ENCODE measurements at regions not wholly inside any gene's neighbourhood (a gene's known extent, or its start where the extent isn't known, plus 50 kb on each side); places are given as distances from the start of the nearest gene placed in this dataset.

- no peak for TF ChIP-seq RAD21 (IDR thresholded peaks at IDR 0.05 in 1 of 2, conservative IDR thresholded peaks at IDR 0.05 in 1 of 2; ENCODE audit: low read depth in 2 of 2, low read length in 2 of 2)
- no peak for TF ChIP-seq BCL11A (IDR thresholded peaks at IDR 0.05; ENCODE audit: low read depth in 2 of 2, low read length in 2 of 2)
- TF ChIP-seq HDAC2 (IDR thresholded peaks at IDR 0.05; ENCODE audit: borderline replicate concordance in 1 of 2, low read depth in 2 of 2, low read length in 2 of 2) = no peak
- TF ChIP-seq PHF8 (conservative IDR thresholded peaks at IDR 0.05; ENCODE audit: low read depth, low read length) = no peak
- TF ChIP-seq CHD1 (IDR thresholded peaks at IDR 0.05; ENCODE audit: low read depth, low read length) = no peak
- no peak for TF ChIP-seq CHD2 (IDR thresholded peaks at IDR 0.05; ENCODE audit: low read length)
- TF ChIP-seq CEBPB (IDR thresholded peaks at IDR 0.05; ENCODE audit: low read depth, low read length) = no peak
- POLR2A ChIA-PET (ENCODE audit: partially characterized antibody) = no interaction called here
- Histone ChIP-seq H4K91ac (replicated peaks; ENCODE audit: insufficient read length, low read length) (no peak overlapping the region), H2BK15ac (ENCODE audit: low read length) (no peak overlapping the region), H4K8ac (ENCODE audit: extremely low read depth, insufficient read depth, low read length) (no peak overlapping the region), H3K79me1 (ENCODE audit: low read depth, low read length) (no peaks in the 10 kb centered on the region), H3K56ac (replicated peaks; ENCODE audit: insufficient read length, low read depth, low read length) (no peak overlapping the region), H3K23ac (ENCODE audit: insufficient read length) (no peak overlapping the region), H2BK5ac (ENCODE audit: low read depth, low read length) (no peak overlapping the region), H4K5ac (ENCODE audit: insufficient read length, low read depth, low read length) (no peak overlapping the region), H3K27me3 (replicated peaks in 1 of 4; ENCODE audit: control insufficient read depth in 3 of 4, extremely low read depth in 1 of 4, insufficient read depth in 3 of 4, low read length in 3 of 4) (peaks cover 0 to 1% (median 0%) of the 10 kb centered on the region in 4 experiments; a peak in 1 of 7 replicates), H4K20me1 (replicated peaks in 1 of 2; ENCODE audit: control insufficient read depth in 1 of 2, insufficient read depth in 2 of 2, low read length in 2 of 2) (no peaks in the 10 kb centered on the region), H2AFZ (ENCODE audit: low read length) (no peak overlapping the region), H3K4ac (replicated peaks; ENCODE audit: insufficient read length, low read depth, low read length) (no peak overlapping the region), H2BK12ac (ENCODE audit: low read depth, low read length) (no peak overlapping the region), H3K9me3 (ENCODE audit: insufficient read depth in 2 of 2, low read depth in 1 of 2, low read length in 1 of 2) (no peaks in the 10 kb centered on the region), H3K18ac (ENCODE audit: extremely low read depth, low read length) (no peak overlapping the region), H3K36me3 (ENCODE audit: control insufficient read depth in 2 of 4, insufficient read depth in 4 of 4, low read length in 3 of 4) (no peaks in the 10 kb centered on the region), H3K14ac (ENCODE audit: insufficient read length) (no peak overlapping the region), H3K4me1 (replicated peaks in 1 of 4; ENCODE audit: control insufficient read depth in 3 of 4, insufficient read depth in 4 of 4, low read length in 3 of 4) (no peaks in the 10 kb centered on the region), H3K27ac (ENCODE audit: low read depth, low read length) (no peak overlapping the region), H3K23me2 (ENCODE audit: low read depth, low read length) (no peaks in the 10 kb centered on the region), H2AK5ac (ENCODE audit: low read depth, low read length) (no peak overlapping the region), H3K79me2 (ENCODE audit: control insufficient read depth in 1 of 2, insufficient read depth in 2 of 2, low read length in 2 of 2) (no peaks in the 10 kb centered on the region), H3K9ac (replicated peaks in 1 of 4; ENCODE audit: extremely low read depth in 1 of 4, low read depth in 3 of 4, low read length in 3 of 4) (no peak overlapping the region), H3K4me3 (ENCODE audit: extremely low read depth in 1 of 4, insufficient read depth in 2 of 4, low read depth in 3 of 4, low read length in 4 of 4) (no peak overlapping the region), H3K4me2 (ENCODE audit: insufficient read depth in 1 of 2, low read depth in 2 of 2, low read length in 2 of 2) (no peak overlapping the region), H2BK120ac (replicated peaks; ENCODE audit: low read depth, low read length) (no peak overlapping the region), H2BK20ac (ENCODE audit: low read length) (no peak overlapping the region)
- FAIRE-seq (no peak), DNase-seq (ENCODE audit: low read depth in 1 of 2, low spot score in 2 of 2) (no peak)
- CTCF ChIA-PET (ENCODE audit: partially characterized antibody) = interaction anchor here (1.4 to 5.9 kb wide), 3 partner anchors 8 to 501 kb away, joined by 5 to 34 read pairs (median 6); no protein-coding TSS in a partner anchor
- WGBS, 2 experiments (ENCODE audit: extremely low coverage in 1 of 2, insufficient coverage in 1 of 2, insufficient read length in 1 of 2, insufficient replicate concordance in 2 of 2, low coverage in 1 of 2, low lambda C conversion rate in 2 of 2, missing lambda C conversion rate in 1 of 2) = 81% methylated on average over 1 of the region's 1 CpG; no CpG with 5 or more reads in 1 of the 2 experiments
Observed at GRCh38 chr4:81906905-81907304, 435.2 kb upstream of the RASGEF1B start.

All from H1 (cell line).